Skin of body (tissue), 1 donor: ENCODE measurements at regions not wholly inside any gene's neighbourhood (a gene's known extent, or its start where the extent isn't known, plus 50 kb on each side); places are given as distances from the start of the nearest gene placed in this dataset.

Source experiments
- DNase-seq: peaks from one replicate; lab custom pipeline; 2025; lab: John Stamatoyannopoulos, UW

DNA sequence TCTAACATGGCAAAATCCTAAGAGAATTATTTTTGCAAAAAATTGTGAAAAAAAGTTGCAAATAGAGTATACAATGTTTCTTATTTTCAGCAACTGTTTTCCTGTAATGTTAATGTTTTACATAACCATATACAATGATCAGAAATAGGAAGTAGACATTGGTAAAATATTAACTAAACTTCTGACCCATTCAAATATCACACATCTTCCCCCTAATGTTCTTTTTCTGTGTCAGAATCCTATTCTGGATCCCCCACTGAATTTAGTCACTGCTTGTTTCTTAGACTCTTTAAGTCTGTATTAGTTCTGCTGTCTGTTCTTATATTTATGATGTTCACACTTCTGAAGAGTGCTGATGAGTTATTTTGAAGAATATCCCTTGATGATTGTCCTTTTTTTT lies 62.0 kb downstream of the HFE start:
- DNase-seq: no peak

DNA sequence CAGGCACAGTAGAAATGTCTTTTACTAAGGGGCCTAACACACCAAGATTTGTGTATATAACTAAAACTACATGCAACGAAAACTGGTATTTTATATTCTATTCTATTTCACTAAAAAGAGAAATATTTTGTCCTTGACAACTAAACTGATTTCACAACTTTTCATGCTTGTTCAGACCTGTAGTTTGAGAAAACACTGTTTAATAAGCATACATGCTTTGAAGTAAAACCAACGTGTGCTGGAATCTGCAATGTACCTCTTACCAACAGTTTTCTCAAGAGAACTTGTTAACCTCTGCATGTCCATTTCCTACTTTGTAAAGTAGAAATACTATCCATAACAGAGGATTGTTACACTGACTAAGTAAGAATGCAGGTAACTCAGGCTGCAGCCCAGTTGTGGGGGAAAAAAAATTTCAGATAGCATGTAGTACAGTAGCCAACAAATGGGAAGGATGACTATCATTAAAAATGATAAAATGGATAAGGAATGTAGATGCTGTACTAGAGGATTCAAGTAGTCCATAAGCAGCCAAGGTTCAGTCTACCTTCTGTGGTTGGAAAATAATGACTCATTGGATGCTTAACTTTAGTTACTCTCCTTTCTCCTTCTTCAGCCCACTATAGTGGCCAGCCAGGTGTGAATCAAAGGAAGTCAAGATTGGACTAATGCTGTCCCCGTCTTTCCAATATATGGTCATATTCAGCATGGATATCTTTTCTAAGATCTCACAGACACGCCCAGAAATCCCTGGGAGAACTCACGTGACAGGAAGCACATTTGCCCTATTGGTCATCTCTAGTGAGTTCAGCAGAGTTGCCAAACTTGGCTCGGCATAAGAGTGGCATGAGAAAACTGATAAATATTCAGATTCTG lies 65.2 kb downstream of the HFE start:
- DNase-seq: no peak

DNA sequence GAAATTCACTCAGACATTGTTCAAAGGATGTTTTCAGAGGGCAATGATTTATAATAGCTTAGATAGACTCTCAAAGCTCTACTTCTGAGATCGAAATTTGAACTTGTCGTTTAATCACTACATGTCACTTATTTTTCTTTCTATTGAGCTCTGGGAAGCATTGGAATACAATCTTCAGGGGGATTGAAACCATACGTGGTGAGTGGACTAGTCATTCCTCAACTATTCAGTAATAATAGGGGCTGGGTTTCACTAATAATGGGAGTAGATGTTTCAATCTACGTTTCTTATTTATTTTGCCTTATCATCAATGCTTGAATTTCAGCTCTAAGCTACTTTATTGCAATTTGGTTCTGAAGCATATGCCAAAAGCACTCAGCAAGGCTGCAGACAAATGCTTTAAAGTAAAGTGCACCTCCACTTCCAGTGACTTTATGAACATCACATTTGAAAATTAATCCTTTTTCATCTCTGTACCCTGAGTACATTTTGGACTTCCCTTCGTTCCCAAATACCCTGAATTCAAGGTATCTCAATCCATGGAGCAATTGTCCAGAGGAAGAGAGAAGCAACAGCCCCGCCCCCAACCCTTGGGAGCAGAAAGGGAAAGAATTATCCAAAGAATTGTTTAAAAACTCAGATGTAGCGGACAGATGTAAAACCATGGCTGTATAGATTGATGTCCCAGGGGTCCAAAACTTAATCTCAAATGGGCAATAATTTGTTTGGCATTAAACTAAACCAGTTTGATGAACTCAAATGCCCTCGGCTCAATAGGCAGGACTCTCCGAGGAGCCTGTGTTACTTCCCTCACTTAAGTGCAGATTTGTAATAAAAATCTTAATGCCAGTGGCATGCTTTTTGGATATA lies 68.1 kb downstream of the HFE start:
- DNase-seq: peak; percentile 49

DNA sequence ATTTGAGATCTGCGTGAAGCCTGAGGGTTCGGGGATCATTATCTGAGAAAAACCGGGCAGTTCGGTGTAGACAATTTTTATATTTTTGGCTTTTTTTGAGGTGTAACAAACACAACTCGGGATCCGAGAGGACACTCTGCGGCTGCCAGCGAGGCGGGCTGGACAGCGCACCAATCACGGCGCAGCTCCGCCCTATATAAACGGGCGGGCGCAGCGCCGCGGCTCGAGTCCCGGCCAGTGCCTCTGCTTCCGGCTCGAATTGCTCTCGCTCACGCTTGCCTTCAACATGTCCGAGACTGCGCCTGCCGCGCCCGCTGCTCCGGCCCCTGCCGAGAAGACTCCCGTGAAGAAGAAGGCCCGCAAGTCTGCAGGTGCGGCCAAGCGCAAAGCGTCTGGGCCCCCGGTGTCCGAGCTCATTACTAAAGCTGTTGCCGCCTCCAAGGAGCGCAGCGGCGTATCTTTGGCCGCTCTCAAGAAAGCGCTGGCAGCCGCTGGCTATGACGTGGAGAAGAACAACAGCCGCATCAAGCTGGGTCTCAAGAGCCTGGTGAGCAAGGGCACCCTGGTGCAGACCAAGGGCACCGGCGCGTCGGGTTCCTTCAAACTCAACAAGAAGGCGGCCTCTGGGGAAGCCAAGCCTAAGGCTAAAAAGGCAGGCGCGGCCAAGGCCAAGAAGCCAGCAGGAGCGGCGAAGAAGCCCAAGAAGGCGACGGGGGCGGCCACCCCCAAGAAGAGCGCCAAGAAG lies 69.0 kb downstream of the HFE start:
- DNase-seq: peak; percentile 83

DNA sequence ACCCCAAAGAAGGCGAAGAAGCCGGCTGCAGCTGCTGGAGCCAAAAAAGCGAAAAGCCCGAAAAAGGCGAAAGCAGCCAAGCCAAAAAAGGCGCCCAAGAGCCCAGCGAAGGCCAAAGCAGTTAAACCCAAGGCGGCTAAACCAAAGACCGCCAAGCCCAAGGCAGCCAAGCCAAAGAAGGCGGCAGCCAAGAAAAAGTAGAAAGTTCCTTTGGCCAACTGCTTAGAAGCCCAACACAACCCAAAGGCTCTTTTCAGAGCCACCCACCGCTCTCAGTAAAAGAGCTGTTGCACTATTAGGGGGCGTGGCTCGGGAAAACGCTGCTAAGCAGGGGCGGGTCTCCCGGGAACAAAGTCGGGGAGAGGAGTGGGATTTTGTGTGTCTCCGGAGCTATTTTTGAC lies 69.6 kb downstream of the HFE start:
- peak; percentile 79 for DNase-seq

DNA sequence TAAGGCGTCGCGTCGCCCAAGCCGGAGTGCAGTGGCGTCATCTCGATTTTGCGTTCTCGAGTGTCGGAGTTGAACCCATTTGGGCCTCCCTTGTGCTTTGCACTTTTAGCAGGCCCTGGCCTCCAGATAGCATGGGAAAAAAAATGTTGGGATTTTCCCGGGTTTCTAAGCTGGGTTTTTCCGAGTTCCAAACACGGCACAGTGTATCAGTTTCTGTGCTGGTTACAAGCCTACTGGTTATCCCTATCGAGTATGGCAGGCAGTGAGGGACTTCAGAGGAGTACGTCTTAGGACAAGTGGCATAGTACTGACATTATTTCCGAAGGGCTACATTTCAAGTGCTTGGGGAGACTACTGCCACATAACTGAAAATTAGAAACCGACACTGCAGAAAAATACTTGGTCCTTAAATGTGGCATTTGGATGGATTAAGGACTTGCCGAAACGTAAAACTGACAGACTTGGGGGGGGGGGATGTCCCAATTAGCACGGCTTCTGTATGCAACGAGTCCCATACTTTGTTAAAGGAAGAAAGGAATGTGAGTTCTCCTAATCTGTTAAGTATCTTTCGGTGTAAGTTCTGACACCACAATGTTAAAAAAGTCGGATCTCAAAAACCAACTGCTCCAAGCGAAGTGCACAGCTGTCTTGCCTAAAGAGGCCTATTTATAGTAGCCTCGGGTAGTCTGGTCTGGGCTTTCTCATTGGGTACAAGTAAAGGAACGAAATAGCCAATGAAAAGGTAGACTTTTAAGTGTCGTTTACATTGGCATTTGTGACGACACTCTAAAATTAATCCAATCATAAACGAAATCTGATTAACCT lies 70.2 kb downstream of the HFE start:
- peak; percentile 99 for DNase-seq

DNA sequence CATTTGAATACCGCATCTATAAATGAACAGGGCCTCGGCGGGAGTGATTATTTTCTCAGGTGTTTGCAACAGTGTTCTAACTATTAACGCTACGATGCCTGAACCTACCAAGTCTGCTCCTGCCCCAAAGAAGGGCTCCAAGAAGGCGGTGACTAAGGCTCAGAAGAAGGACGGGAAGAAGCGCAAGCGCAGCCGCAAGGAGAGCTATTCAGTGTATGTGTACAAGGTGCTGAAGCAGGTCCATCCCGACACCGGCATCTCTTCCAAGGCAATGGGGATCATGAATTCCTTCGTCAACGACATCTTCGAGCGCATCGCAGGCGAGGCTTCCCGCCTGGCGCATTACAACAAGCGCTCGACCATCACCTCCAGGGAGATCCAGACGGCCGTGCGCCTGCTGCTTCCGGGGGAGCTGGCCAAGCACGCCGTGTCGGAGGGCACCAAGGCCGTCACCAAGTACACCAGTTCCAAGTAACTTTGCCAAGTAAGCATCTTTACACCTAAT lies 70.9 kb downstream of the HFE start:
- DNase-seq: no peak

DNA sequence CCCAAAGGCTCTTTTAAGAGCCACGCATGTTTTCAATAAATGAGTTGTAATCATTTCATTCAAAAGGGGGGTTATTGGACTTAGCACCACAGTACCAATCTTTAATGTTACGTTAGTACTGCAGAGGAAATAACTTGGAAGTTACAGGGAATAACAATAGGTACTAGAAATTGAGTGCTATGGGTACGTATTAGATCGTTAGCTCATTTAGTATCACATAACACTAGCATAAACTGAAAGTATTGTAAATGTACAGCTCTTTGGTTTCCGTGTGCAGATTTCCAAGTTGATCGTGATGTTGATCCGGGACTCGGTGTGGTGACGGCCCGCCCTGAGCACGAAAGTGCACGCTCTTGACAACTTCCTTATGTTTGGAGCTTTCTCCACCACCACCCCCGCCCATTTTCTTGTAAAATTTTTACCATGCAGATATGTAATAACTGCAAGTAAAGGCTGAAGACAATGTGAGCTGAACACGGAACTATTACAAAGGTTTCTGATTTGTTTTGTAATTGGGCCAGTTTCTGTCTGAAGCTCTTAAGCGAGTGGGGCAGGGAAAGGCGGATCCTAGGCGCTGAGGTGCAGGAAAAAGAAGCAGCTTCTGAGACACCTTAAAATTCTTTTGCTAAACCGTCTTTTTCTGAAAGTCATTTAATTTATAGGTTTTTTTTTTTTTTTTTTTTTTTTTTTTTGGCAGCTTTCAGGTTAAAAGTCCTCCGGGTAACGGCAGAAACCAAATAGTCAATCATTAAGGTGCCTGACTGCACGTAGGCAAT lies 71.5 kb downstream of the HFE start:
- peak; percentile 89 for DNase-seq

DNA sequence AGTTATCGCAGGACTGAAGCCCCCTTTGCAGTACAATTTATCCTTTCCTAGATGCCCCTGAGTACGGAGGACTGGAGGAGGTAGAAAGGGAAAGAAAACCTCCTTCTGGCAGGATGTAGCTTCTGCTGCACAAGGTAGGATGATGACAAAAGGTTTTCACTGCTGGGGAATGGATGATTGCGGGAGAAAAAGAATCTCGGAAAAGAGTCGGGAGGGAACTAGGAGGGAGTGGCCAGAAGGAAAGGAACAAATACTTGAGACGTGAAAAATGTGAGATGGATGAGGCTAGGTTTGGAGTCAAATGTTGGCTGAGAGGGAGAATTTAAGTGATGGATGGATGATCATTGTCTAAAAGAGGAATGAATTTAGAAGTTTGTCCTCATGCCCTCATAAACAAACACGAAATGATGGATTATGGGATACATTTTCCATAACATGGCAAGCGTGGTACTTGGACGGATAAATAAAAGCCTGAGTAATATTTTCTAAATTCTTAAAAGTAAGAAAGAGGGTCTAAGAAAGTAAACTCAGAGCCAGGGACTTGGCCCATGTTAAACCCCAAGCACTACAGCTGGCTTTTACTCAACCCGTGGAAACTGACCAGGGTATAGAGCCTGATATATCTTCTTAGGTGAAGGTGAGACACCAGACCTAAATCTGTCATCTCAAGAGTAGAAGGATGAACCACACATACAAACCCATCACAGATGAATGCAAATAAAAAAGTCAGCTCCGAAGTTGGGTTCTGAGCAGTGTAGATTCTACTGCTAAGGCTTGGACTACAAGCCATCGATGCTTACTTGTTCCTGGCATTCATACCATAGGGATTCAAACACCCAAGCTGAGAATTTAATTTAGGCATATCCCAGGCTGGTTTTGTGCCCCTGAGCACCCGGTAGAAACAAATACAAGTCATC lies 72.4 kb downstream of the HFE start:
- peak; percentile 66 for DNase-seq

DNA sequence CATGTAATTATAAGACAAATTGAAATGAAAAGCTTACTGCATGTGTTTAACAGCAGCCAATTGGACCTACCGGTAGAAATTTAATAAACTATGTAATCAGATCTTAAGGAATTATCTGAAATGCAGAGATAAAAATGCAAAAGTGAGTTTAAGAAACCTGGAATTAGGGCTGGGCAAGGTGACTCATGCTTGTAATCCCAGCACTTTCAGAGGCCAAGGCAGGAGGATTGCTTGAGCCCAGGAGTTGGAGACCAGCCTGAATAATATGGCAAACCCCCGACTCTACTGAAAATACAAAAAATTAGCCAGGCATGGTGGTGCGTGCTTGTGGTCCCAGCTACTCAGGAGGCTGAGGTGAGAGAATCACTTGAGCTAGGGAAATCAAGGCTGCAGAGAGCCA lies 74.1 kb downstream of the HFE start:
- no peak for DNase-seq

DNA sequence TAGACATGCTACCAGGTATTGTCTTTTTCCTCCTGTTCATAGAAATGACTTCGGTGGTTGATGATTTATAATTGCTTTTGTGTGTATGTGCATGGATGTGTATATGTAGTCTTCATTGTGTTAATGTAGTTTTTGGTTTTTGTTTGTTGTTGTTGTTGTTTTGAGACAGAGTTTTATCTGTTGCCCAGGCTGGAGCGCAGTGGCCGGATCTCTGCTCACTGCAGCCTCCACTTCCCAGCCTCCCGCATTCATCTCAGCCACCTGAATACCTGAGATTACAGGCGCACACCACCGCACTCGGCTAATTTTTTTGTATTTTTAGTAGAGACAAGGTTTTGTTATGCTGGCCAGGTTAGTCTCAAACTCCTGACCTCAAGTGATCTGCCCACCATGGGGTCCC lies 75.2 kb downstream of the HFE start:
- DNase-seq: no peak

DNA sequence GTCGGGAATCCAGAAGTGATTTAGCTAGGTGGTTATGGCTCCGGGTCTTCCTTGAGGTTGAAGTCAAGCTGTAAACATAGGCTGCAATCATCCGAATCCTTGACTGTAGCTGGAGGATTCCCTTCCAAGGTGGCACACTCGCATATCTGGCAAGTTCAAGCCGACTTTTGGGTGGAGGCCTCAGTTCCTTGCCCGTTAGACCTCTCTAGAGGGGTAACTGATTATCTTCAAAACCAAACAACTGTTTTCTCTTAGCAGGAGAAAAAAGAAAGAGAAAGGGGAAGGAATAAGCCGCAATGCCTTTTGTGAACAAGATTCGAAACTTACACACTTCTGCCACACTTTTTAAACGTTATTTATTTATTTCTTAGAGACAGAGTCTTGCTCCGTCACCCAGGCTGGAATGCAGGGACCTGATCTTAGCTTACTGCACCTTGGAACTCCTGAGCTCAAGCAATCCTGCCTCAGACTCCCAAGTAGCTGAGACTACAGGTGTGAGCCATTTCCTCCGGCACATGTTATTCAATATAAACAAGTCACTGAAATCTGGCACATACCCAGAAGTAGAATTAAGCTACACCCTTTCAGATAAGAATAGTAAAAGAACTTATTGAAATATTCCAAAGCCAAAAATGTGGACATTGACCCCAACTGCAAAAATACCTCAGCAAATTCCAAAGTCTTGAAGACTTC lies 76.3 kb downstream of the HFE start:
- no peak for DNase-seq

DNA sequence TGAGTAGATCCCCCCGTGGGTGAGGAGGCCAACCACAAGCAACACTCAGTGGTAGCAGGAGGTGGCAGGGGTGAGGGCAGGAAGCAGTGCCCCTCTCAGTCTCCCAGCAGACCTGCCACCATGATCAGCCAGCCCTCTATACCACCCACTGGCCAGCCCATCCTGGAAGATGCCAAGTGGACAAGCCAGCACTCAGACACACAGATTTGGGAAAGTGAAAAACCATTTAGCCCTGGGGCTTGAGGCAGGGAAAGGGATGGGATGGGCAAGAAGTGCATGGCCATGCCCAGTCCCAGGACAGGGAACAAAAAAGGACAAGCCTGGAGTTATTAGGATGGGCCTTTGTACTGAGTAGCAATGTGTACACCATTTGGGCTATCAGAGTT lies 76.9 kb downstream of the HFE start:
- DNase-seq: no peak

DNA sequence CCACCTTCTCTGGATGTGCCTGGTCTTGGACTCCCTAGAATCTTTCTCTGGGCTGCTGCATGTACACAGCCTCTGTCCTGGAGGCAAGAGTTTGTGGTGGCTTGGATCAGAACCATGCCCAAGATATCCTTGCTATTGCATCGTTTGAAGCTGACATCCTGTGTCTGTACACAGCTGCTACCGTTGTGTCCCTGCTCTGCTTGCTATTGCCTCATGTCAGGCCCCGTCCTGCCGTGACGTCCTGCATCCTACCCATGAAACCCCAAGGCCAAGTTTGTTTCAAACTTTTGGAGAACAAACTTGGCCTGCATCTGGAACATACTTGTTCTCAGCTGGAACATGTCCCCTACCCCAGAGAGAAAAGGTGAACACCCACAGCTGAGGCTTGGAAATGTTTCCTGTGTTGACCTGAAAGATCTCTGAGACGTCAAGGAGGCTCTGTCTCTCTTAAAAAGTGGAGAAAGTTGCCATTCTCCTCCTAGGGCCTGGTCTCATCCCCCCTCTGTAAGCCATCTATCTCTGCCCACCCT lies 78.1 kb downstream of the HFE start:
- DNase-seq: no peak

DNA sequence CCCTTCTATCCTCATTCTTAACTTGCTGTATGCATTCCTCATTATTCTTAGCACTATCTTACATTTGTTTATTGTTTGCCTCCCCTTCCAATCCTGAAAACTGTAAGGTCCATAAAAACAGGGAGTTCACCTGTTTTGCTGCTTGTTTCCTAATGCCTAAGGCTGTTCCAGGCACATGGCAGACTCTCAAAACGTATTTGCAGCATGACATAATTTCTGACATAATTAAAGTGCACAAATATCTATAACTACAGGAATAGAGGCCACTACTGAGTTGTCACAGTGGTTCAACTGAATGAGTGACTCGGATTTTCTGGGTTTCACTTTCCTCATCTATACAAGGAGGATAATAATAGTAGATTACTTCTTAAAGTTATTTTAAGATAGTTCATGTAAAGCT lies 83.0 kb downstream of the HFE start:
- DNase-seq: no peak

DNA sequence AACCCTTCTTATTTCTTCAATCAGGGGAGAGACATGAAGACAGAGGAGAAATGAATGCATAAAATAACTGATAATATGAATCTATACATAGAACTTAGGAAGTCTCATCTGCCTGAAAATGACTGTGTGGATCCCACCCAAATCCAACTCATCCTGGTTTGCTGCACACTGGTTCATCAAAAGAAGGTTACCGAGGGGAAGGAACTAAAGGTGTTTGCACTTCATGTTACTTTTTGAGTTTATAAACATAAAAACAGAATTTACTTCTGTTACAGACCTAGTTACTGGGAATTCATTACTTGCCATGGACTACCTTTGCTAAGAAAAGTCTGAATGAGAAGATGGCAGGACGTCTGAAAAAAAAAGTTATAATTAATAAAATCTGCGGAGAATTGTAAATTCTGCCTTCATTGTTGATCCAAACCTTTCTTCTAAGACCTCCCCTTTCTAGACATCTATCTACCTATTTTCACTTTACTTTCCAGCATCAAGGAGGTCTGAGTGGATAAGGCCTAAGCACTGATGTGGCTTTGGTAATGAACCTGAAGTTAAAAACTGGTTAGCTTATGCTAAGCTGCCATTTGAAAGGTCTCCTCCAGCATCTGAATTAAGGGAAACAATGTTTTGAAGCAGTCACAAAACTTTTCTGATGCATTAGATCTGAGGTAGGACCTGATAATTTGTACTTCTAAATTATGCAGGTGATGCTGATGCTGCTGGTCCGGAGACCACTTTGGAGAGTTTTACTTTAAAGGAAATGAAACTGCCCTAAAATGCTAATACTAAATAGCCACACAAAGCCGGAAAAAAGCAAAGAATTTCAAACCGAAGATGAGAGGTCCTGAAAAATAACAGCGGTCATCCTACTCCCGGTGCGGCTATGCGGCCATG lies 84.0 kb downstream of the HFE start:
- no peak for DNase-seq

DNA sequence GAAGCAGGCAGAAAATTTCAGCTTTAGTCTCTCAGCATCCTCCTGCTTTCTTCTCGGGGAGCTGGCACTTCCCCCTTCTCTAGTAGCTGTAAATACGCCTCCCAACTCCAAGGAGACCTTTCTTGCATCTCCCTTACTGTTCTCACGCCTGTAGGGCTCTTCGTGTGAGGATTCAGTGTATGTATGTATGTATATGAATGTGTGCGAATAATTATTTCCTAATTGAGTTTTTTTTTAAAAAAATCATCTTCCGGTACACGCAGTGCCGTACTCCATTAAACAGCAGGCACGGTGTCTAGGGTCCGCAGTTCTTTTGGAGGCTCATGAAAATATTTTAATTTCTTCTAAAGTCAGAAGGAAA lies 85.4 kb downstream of the HFE start:
- DNase-seq: peak; percentile 79
